Osteocyte (in vitro differentiated cells): ENCODE measurements at regions not wholly inside any gene's neighbourhood (a gene's known extent, or its start where the extent isn't known, plus 50 kb on each side); places are given as distances from the start of the nearest gene placed in this dataset.

Source experiments
- DNase-seq: peaks from one replicate; pipeline ENCODE4 v3.0.0; 2021; ENCODE audit warnings: mixed read lengths; ENCODE audit not compliant: unreplicated experiment; ENCODE audit errors: extremely low spot score
- H3K27ac Mint-ChIP-seq: one replicate; pipeline ENCODE4 v1.8.0; 2021; ENCODE audit warnings: mild to moderate bottlenecking, mixed read lengths; ENCODE audit not compliant: unreplicated experiment
- H3K27me3 Mint-ChIP-seq: one replicate; pipeline ENCODE4 v1.8.0; 2021; ENCODE audit warnings: mixed read lengths; ENCODE audit not compliant: unreplicated experiment
- H3K36me3 Mint-ChIP-seq: one replicate; pipeline ENCODE4 v1.8.0; 2021; ENCODE audit warnings: mixed read lengths; ENCODE audit not compliant: unreplicated experiment
- H3K4me1 Mint-ChIP-seq: one replicate; pipeline ENCODE4 v1.8.0; 2021; ENCODE audit warnings: mixed read lengths; ENCODE audit not compliant: unreplicated experiment
- H3K4me3 Mint-ChIP-seq: one replicate; pipeline ENCODE4 v1.8.0; 2021; ENCODE audit warnings: mild to moderate bottlenecking, moderate library complexity, mixed read lengths; ENCODE audit not compliant: unreplicated experiment
- H3K9me3 Mint-ChIP-seq: one replicate; pipeline ENCODE4 v1.8.0; 2021; ENCODE audit warnings: mixed read lengths; ENCODE audit not compliant: unreplicated experiment
- CTCF ChIP-seq: fragments of 200-600 bp; sonication (generic); IDR thresholded peaks from 2 replicates; pipeline ENCODE4 v1.5.0; 2021; ENCODE audit warnings: antibody characterized with exemption, mild to moderate bottlenecking, moderate library complexity

- no peak overlapping the region for H3K4me3 Mint-ChIP-seq
- DNase-seq: no peak
- no peaks in the 10 kb centered on the region for H3K36me3 Mint-ChIP-seq
- no peak overlapping the region for H3K27ac Mint-ChIP-seq
- no peaks in the 10 kb centered on the region for H3K4me1 Mint-ChIP-seq
- no peaks in the 10 kb centered on the region for H3K27me3 Mint-ChIP-seq
- TF ChIP-seq CTCF: no peak
- peaks cover 3% of the 10 kb centered on the region for H3K9me3 Mint-ChIP-seq
Measured at GRCh38 chr3:77871436-77871835, 831.5 kb downstream of the ROBO2 start.

- Mint-ChIP-seq H3K27ac (no peak overlapping the region), H3K4me1 (no peaks in the 10 kb centered on the region), H3K27me3 (no peaks in the 10 kb centered on the region), H3K4me3 (no peak overlapping the region), H3K36me3 (no peaks in the 10 kb centered on the region), H3K9me3 (peaks cover 3% of the 10 kb centered on the region)
- no peak for TF ChIP-seq CTCF
- DNase-seq: no peak
Measured at GRCh38 chr3:77873598-77873997, 833.7 kb downstream of the ROBO2 start.

GRCh38 chr3:77885381-77885780 is 845.5 kb downstream of the ROBO2 start:
- Mint-ChIP-seq H3K4me1 (peaks cover 4% of the 10 kb centered on the region), H3K27me3 (no peaks in the 10 kb centered on the region), H3K27ac (no peak overlapping the region), H3K36me3 (no peaks in the 10 kb centered on the region), H3K4me3 (no peak overlapping the region), H3K9me3 (no peaks in the 10 kb centered on the region)
- TF ChIP-seq CTCF: no peak
- no peak for DNase-seq

- no peaks in the 10 kb centered on the region for H3K9me3 Mint-ChIP-seq
- H3K4me3 Mint-ChIP-seq: no peak overlapping the region
- H3K4me1 Mint-ChIP-seq: peaks cover 4% of the 10 kb centered on the region
- no peak for DNase-seq
- H3K27me3 Mint-ChIP-seq: no peaks in the 10 kb centered on the region
- H3K27ac Mint-ChIP-seq: no peak overlapping the region
- H3K36me3 Mint-ChIP-seq: no peaks in the 10 kb centered on the region
- TF ChIP-seq CTCF: no peak
Measured at GRCh38 chr3:77887611-77888010, 847.7 kb downstream of the ROBO2 start.

- Mint-ChIP-seq H3K4me1 (peaks cover 4% of the 10 kb centered on the region), H3K27me3 (no peaks in the 10 kb centered on the region), H3K4me3 (no peak overlapping the region), H3K9me3 (no peaks in the 10 kb centered on the region), H3K27ac (no peak overlapping the region), H3K36me3 (no peaks in the 10 kb centered on the region)
- no peak for TF ChIP-seq CTCF
- DNase-seq: no peak
Measured at GRCh38 chr3:77889616-77890015, 849.7 kb downstream of the ROBO2 start.
